H1 (cell line): ENCODE measurements at regions not wholly inside any gene's neighbourhood (a gene's known extent, or its start where the extent isn't known, plus 50 kb on each side); places are given as distances from the start of the nearest gene placed in this dataset.

Experiments
- CTCF ChIA-PET: fragments of 300-600 bp; sonication (Branson Sonifier 250); formaldehyde crosslinking; loops from one replicate; lab custom pipeline; 2021; ENCODE audit not compliant: partially characterized antibody; lab: Charles Lee
- POLR2A ChIA-PET: fragments of 300-600 bp; sonication (Branson Sonifier 250); formaldehyde crosslinking; loops from one replicate; lab custom pipeline; 2021; ENCODE audit warnings: inconsistent platforms; ENCODE audit not compliant: partially characterized antibody; lab: Charles Lee
- DNase-seq, 2 experiments: peaks; one replicate each; pipeline versions ENCODE4 v3.0.0 to v3.0.0-alpha.2; 2010 to 2022; ENCODE audit warnings: low spot score in 2 of 2, low read depth in 1 of 2, mixed read lengths in 1 of 2
- FAIRE-seq: peaks from 2 replicates; lab custom pipeline; 2011; peaks lifted over from hg19 to GRCh38; lab: Jason Lieb, UNC
- H2AFZ ChIP-seq: 2 replicates; pipeline ENCODE4 v1.8.1; 2012; ENCODE audit warnings: low read length, inconsistent platforms
- H2AK5ac ChIP-seq: 2 replicates; pipeline ENCODE4 v1.6.1; 2013; ENCODE audit warnings: low read depth, low read length
- H2BK120ac ChIP-seq: replicated peaks from 2 replicates; pipeline ENCODE3; 2013; ENCODE audit warnings: low read depth, low read length, inconsistent platforms
- H2BK12ac ChIP-seq: 2 replicates; pipeline ENCODE4 v1.6.1; 2013; ENCODE audit warnings: low read depth, low read length
- H2BK15ac ChIP-seq: 2 replicates; pipeline ENCODE4 v1.6.1; 2013; ENCODE audit warnings: low read length
- H2BK20ac ChIP-seq: 2 replicates; pipeline ENCODE4 v1.6.1; 2013; ENCODE audit warnings: low read length
- H2BK5ac ChIP-seq: 2 replicates; pipeline ENCODE4 v1.6.1; 2013; ENCODE audit warnings: low read depth, low read length
- H3K14ac ChIP-seq: 2 replicates; pipeline ENCODE4 v1.6.1; 2013; ENCODE audit warnings: inconsistent platforms; ENCODE audit not compliant: insufficient read length
- H3K18ac ChIP-seq: 2 replicates; pipeline ENCODE4 v1.6.1; 2013; ENCODE audit warnings: low read length; ENCODE audit errors: extremely low read depth
- H3K23ac ChIP-seq: 2 replicates; pipeline ENCODE4 v1.6.1; 2013; ENCODE audit warnings: inconsistent platforms; ENCODE audit not compliant: insufficient read length
- H3K23me2 ChIP-seq: 2 replicates; pipeline ENCODE4 v1.6.1; 2013; ENCODE audit warnings: low read depth, low read length
- H3K27ac ChIP-seq: 2 replicates; pipeline ENCODE4 v1.6.1; 2011; ENCODE audit warnings: low read depth, low read length, inconsistent platforms
- H3K27me3 ChIP-seq, 4 experiments: replicated peaks in 1 of 4; 1 replicate in 1 of 4; 2 replicates in 3 of 4; pipeline versions ENCODE4 v1.6.1 to v1.8.1; 2011 to 2013; ENCODE audit warnings: low read length in 3 of 4, mild to moderate bottlenecking in 3 of 4, inconsistent platforms in 2 of 4, mixed read lengths in 2 of 4, moderate library complexity in 1 of 4; ENCODE audit not compliant: control insufficient read depth in 3 of 4, insufficient read depth in 3 of 4; ENCODE audit errors: extremely low read depth in 1 of 4
- H3K36me3 ChIP-seq, 4 experiments: 2 replicates each; pipeline versions ENCODE4 v1.6.1 to v1.8.1; 2011 to 2013; ENCODE audit warnings: mild to moderate bottlenecking in 4 of 4, low read length in 3 of 4, moderate library complexity in 2 of 4, control low read depth in 1 of 4, inconsistent platforms in 1 of 4; ENCODE audit not compliant: insufficient read depth in 4 of 4, control insufficient read depth in 2 of 4
- H3K4ac ChIP-seq: replicated peaks from 2 replicates; pipeline ENCODE3; 2013; ENCODE audit warnings: low read length, low read depth, mixed read lengths, inconsistent platforms; ENCODE audit not compliant: insufficient read length
- H3K4me1 ChIP-seq, 4 experiments: replicated peaks in 1 of 4; 1 replicate in 1 of 4; 2 replicates in 3 of 4; pipeline versions ENCODE4 v1.6.1 to v1.8.1; 2011 to 2013; ENCODE audit warnings: low read length in 3 of 4, inconsistent platforms in 2 of 4, mixed read lengths in 1 of 4; ENCODE audit not compliant: insufficient read depth in 4 of 4, control insufficient read depth in 3 of 4
- H3K4me2 ChIP-seq, 2 experiments: 2 replicates each; pipeline versions ENCODE4 v1.6.1 to v1.8.1; 2011 to 2013; ENCODE audit warnings: low read depth in 2 of 2, low read length in 2 of 2, control low read depth in 1 of 2, inconsistent platforms in 1 of 2, mild to moderate bottlenecking in 1 of 2; ENCODE audit not compliant: insufficient read depth in 1 of 2
- H3K4me3 ChIP-seq, 4 experiments: fragments of 200-600, 300-600 bp in 1 of 4; sonication (generic), shearing (Covaris generic), sonication (Bioruptor Twin) in 1 of 4; 2 replicates each; pipeline versions ENCODE4 v1.5.1 to v1.8.1; 2011 to 2016; ENCODE audit warnings: low read length in 4 of 4, low read depth in 3 of 4, control low read depth in 2 of 4, inconsistent platforms in 2 of 4, mild to moderate bottlenecking in 2 of 4, mixed read lengths in 1 of 4, moderate library complexity in 1 of 4; ENCODE audit not compliant: insufficient read depth in 2 of 4; ENCODE audit errors: extremely low read depth in 1 of 4
- H3K56ac ChIP-seq: replicated peaks from 2 replicates; pipeline ENCODE3; 2013; ENCODE audit warnings: low read depth, mild to moderate bottlenecking, mixed read lengths, low read length, inconsistent platforms; ENCODE audit not compliant: insufficient read length
- H3K79me1 ChIP-seq: 2 replicates; pipeline ENCODE4 v1.6.1; 2013; ENCODE audit warnings: low read depth, low read length, control low read depth
- H3K79me2 ChIP-seq, 2 experiments: 2 replicates each; pipeline versions ENCODE4 v1.6.1 to v1.8.1; 2012 to 2013; ENCODE audit warnings: low read length in 2 of 2, mild to moderate bottlenecking in 2 of 2, inconsistent platforms in 1 of 2; ENCODE audit not compliant: insufficient read depth in 2 of 2, control insufficient read depth in 1 of 2
- H3K9ac ChIP-seq, 4 experiments: replicated peaks in 1 of 4; 1 replicate in 1 of 4; 2 replicates in 3 of 4; pipeline versions ENCODE4 v1.6.1 to v1.8.1; 2011 to 2013; ENCODE audit warnings: low read depth in 3 of 4, low read length in 3 of 4, control low read depth in 2 of 4, mild to moderate bottlenecking in 2 of 4, moderate library complexity in 2 of 4, inconsistent platforms in 1 of 4; ENCODE audit errors: extremely low read depth in 1 of 4
- H3K9me3 ChIP-seq, 2 experiments: 2 replicates each; pipeline versions ENCODE4 v1.6.1 to v1.8.1; 2012 to 2013; ENCODE audit warnings: mild to moderate bottlenecking in 2 of 2, moderate library complexity in 2 of 2, control low read depth in 1 of 2, inconsistent platforms in 1 of 2, low read depth in 1 of 2, low read length in 1 of 2, mixed read lengths in 1 of 2; ENCODE audit not compliant: insufficient read depth in 2 of 2
- H4K20me1 ChIP-seq, 2 experiments: replicated peaks in 1 of 2; 2 replicates each; pipeline versions ENCODE3 to v1.8.1; 2011 to 2013; ENCODE audit warnings: inconsistent platforms in 2 of 2, low read length in 2 of 2, mild to moderate bottlenecking in 1 of 2; ENCODE audit not compliant: insufficient read depth in 2 of 2, control insufficient read depth in 1 of 2
- H4K5ac ChIP-seq: 2 replicates; pipeline ENCODE4 v1.6.1; 2013; ENCODE audit warnings: low read length, low read depth, mixed read lengths, inconsistent platforms; ENCODE audit not compliant: insufficient read length
- H4K8ac ChIP-seq: 2 replicates; pipeline ENCODE4 v1.8.0; 2013; ENCODE audit warnings: mild to moderate bottlenecking, moderate library complexity, low read length, inconsistent platforms; ENCODE audit not compliant: insufficient read depth; ENCODE audit errors: extremely low read depth
- H4K91ac ChIP-seq: replicated peaks from 2 replicates; pipeline ENCODE3; 2013; ENCODE audit warnings: low read length, mixed read lengths, inconsistent platforms; ENCODE audit not compliant: insufficient read length
- ATF3 ChIP-seq: IDR thresholded peaks from 2 replicates; pipeline ENCODE4 v1.6.1; 2011; ENCODE audit warnings: low read depth, mild to moderate bottlenecking, low read length; ENCODE audit not compliant: insufficient read depth
- CBX5 ChIP-seq: fragments of 300-800, 300-1000 bp; sonication (generic); IDR thresholded peaks from 2 replicates; pipeline ENCODE4 v1.7.1; 2016; ENCODE audit warnings: antibody characterized with exemption, low read length, low read depth
- CBX8 ChIP-seq: fragments of 300-800, 300-1000 bp; sonication (generic); IDR thresholded peaks from 2 replicates; pipeline ENCODE4 v1.7.1; 2016; ENCODE audit warnings: low read depth, low read length, borderline replicate concordance
- JUND ChIP-seq: IDR thresholded peaks from 2 replicates; pipeline ENCODE4 v1.6.1; 2011; ENCODE audit warnings: mild to moderate bottlenecking, improper control_type of control experiment, low read length
- SP4 ChIP-seq: IDR thresholded peaks from 2 replicates; pipeline ENCODE4 v1.6.1; 2012; ENCODE audit warnings: low read length, inconsistent platforms
- WGBS, 2 experiments: shearing (Covaris generic) in 1 of 2; methylation state at CpG; one replicate each; pipeline versions ENCODE4 v1.1.6 to v1.1.7; 2013 to 2015; ENCODE audit warnings: low lambda C conversion rate in 2 of 2, mixed read lengths in 2 of 2, inconsistent platforms in 1 of 2, low coverage in 1 of 2, missing lambda C conversion rate in 1 of 2; ENCODE audit not compliant: insufficient replicate concordance in 2 of 2, insufficient coverage in 1 of 2, insufficient read length in 1 of 2; ENCODE audit errors: extremely low coverage in 1 of 2, missing lambda C conversion rate in 1 of 2; 5-methylcytosine and 5-hydroxymethylcytosine counted together

GRCh38 chr4:152165846-152166245, 370.0 kb downstream of the FBXW7 start:
- peaks cover 3 to 19% (median 10%) of the 10 kb centered on the region in 4 experiments for H3K4me1 ChIP-seq
- no peak overlapping the region for H2AK5ac ChIP-seq
- no peak overlapping the region for H3K14ac ChIP-seq
- TF ChIP-seq CBX8 (no peak), ATF3 (no peak), CBX5 (no peak), SP4 (no peak), JUND (no peak)
- ChIA-PET CTCF (interaction anchor here (1.4 kb wide), 1 partner anchor 121 kb away, joined by 3 read pairs; no protein-coding TSS in a partner anchor), POLR2A (interaction anchor here (1.2 kb wide), 1 partner anchor 16 kb away, joined by 3 read pairs; no protein-coding TSS in a partner anchor)
- H3K56ac ChIP-seq: no peak overlapping the region
- H3K23ac ChIP-seq: no peak overlapping the region
- FAIRE-seq: no peak
- no peak overlapping the region for H2BK120ac ChIP-seq
- H3K79me2 ChIP-seq: no peaks in the 10 kb centered on the region
- H3K9me3 ChIP-seq: no peaks in the 10 kb centered on the region
- no peak overlapping the region for H2AFZ ChIP-seq
- no peak overlapping the region for H4K5ac ChIP-seq
- H4K20me1 ChIP-seq: no peaks in the 10 kb centered on the region
- no peak overlapping the region for H3K4ac ChIP-seq
- no peak overlapping the region for H3K27ac ChIP-seq
- no peaks in the 10 kb centered on the region for H3K36me3 ChIP-seq
- H3K18ac ChIP-seq: no peak overlapping the region
- no peak overlapping the region for H2BK15ac ChIP-seq
- H3K4me3 ChIP-seq: no peak overlapping the region
- H2BK12ac ChIP-seq: no peak overlapping the region
- no peak for DNase-seq
- no peak overlapping the region for H4K91ac ChIP-seq
- no peaks in the 10 kb centered on the region for H3K27me3 ChIP-seq
- H2BK5ac ChIP-seq: no peak overlapping the region
- H3K23me2 ChIP-seq: no peaks in the 10 kb centered on the region
- no peak overlapping the region for H3K9ac ChIP-seq
- H3K4me2 ChIP-seq: no peak overlapping the region; a peak in 1 of 4 replicates
- H2BK20ac ChIP-seq: no peak overlapping the region
- H4K8ac ChIP-seq: no peak overlapping the region
- no peaks in the 10 kb centered on the region for H3K79me1 ChIP-seq
- WGBS, 2 experiments: 64% methylated on average over 4 of the region's 4 CpGs; no CpG with 5 or more reads in 1 of the 2 experiments
